GM13977 (cell line): ENCODE measurements at regions not wholly inside any gene's neighbourhood (a gene's known extent, or its start where the extent isn't known, plus 50 kb on each side); places are given as distances from the start of the nearest gene placed in this dataset.

Experiments used
- DNase-seq: peaks from one replicate; pipeline ENCODE4 v3.0.0; 2012; ENCODE audit warnings: low spot score
- in situ Hi-C: fragments of 300-500 bp; cut with MboI; formaldehyde crosslinking; loops from one replicate; pipeline ENCODE4 v1.12.0; 2022; ENCODE audit warnings: low sequenced_read_pairs, low pct_unique_long_range_greater_than_20kb, mixed read lengths, inconsistent platforms; ENCODE audit not compliant: unreplicated experiment
- TF ChIP-seq, protein P1 (sequence below): IDR thresholded peaks from 2 replicates; pipeline ENCODE4 v1.5.1; 2012; ENCODE audit warnings: mild to moderate bottlenecking, control low read depth; ENCODE audit not compliant: insufficient read depth; ENCODE audit errors: extremely low read depth, missing control alignments

GRCh38 chr4:81611221-81611620 is 139.5 kb upstream of the RASGEF1B start:
- TF ChIP-seq, protein P1, sequence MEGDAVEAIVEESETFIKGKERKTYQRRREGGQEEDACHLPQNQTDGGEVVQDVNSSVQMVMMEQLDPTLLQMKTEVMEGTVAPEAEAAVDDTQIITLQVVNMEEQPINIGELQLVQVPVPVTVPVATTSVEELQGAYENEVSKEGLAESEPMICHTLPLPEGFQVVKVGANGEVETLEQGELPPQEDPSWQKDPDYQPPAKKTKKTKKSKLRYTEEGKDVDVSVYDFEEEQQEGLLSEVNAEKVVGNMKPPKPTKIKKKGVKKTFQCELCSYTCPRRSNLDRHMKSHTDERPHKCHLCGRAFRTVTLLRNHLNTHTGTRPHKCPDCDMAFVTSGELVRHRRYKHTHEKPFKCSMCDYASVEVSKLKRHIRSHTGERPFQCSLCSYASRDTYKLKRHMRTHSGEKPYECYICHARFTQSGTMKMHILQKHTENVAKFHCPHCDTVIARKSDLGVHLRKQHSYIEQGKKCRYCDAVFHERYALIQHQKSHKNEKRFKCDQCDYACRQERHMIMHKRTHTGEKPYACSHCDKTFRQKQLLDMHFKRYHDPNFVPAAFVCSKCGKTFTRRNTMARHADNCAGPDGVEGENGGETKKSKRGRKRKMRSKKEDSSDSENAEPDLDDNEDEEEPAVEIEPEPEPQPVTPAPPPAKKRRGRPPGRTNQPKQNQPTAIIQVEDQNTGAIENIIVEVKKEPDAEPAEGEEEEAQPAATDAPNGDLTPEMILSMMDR, result no peak
- in situ Hi-C loops, result no loop called here
- no peak for DNase-seq

- TF ChIP-seq, protein P1, result no peak
Measured at GRCh38 chr4:81609844-81610243, 138.1 kb upstream of the RASGEF1B start.

GRCh38 chr4:81607950-81608349 is 136.2 kb upstream of the RASGEF1B start:
- in situ Hi-C loops, result no loop called here
- DNase-seq, result no peak
- TF ChIP-seq, protein P1, result no peak

More at GRCh38 chr4:81609844-81610243, 138.1 kb upstream of the RASGEF1B start:
- in situ Hi-C loops, result no loop called here
- no peak for DNase-seq

DNA sequence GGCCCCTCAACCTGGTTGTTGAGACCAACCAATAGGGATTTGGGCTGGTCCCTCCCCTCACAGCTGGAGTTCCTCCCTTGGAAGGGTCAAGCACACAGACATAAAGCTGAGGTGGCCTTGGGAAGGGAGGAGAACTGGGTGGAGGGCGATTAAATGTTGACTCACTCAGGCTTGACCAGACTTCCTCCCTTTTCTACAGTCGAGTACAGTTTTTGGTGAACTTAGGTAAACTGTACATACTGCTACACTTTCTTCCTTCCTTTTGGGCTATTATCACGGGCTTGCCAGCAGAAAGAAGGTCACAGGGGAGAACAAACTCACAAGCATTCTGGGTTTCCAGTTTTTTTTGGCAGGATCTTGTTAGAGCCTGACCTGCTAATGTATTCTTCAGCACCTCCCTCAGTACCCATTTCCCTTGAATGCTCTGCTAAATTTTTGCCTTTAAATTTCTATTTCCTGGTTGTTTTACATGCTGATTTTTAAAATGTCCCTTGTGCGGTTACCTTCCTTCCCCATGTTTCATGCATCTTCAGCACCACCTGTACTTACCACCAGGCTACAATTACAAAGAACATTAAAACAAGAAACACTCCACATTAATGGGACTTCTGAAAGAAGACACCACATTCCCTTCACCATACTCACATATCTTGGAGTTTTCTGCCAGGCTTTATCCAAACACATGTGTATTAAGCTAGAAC is 135.2 kb upstream of the RASGEF1B start:
- in situ Hi-C loops, result no loop called here
- DNase-seq, result no peak
- TF ChIP-seq, protein P1, result no peak

DNA sequence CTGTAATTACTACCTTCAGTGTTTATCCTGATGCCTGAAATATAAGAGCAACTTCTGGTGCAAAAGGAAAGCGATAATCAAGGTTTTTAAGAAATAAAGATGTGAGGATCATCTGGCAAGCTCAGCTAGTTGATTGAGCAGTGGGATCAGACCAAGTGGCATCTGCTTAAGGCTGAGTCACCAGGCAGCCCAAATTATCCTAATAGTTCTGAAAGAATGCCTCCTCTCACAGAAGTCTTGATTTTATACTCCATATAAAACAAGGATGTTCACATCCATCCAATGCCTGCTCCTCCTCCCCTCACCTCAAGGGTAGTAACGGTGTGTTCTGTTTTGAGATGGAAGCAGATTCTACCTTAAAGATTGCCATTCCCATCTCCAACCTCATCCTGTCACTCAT is 134.5 kb upstream of the RASGEF1B start:
- in situ Hi-C loops, result no loop called here
- no peak for DNase-seq
- TF ChIP-seq, protein P1, result no peak

DNA sequence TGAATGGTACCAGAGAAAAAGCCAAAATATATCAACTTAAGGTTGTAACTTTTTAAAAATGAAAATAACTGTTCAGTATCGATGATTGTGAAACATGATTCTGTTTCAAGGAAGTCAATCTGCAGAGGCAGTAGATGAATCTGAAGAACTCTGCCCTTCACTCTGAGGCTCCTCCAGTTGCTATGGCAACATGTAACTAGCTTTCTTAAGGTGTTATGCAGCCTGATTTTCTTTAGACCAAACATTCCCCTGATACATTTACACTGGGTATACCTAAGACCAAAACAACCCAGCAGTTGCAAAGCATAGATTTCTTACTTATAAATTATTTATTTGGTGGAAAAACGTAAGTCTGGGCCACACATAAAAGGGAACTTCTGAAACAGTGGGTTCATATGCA is 133.6 kb upstream of the RASGEF1B start:
- no peak for DNase-seq
- in situ Hi-C loops, result no loop called here
- TF ChIP-seq, protein P1, result no peak
